Testis (tissue), 2 donors: ENCODE measurements at regions not wholly inside any gene's neighbourhood (a gene's known extent, or its start where the extent isn't known, plus 50 kb on each side); places are given as distances from the start of the nearest gene placed in this dataset.

ENCODE experiments used
- CTCF ChIP-seq, 3 experiments: fragments of 450-650 bp in 2 of 3; fragments of 200-600 bp in 1 of 3; sonication (generic) in 1 of 3; IDR thresholded peaks; one replicate each; pipeline ENCODE4 v1.5.1; 2016 to 2019; ENCODE audit warnings: antibody characterized with exemption in 3 of 3, mild to moderate bottlenecking in 2 of 3, moderate library complexity in 1 of 3
- POLR2A ChIP-seq: fragments of 450-650 bp; IDR thresholded peaks from one replicate; pipeline ENCODE4 v1.6.1; 2017; ENCODE audit warnings: antibody characterized with exemption, mild to moderate bottlenecking, moderate library complexity

- TF ChIP-seq CTCF (IDR thresholded peaks at IDR 0.05), result no peak
- no peak for TF ChIP-seq POLR2A
These were observed 567.8 kb downstream of the IGSF11 start for GRCh38 chr3:118466795-118467330.
